NB4 (cell line): ENCODE measurements at regions not wholly inside any gene's neighbourhood (a gene's known extent, or its start where the extent isn't known, plus 50 kb on each side); places are given as distances from the start of the nearest gene placed in this dataset.

Source experiments
- CTCF ChIP-seq: IDR thresholded peaks from one replicate; pipeline ENCODE4 v1.5.1; 2012; ENCODE audit warnings: low read depth, low read length
- POLR2A ChIP-seq: IDR thresholded peaks from 2 replicates; pipeline ENCODE4 v1.6.1; 2011; ENCODE audit warnings: mild to moderate bottlenecking; ENCODE audit not compliant: insufficient read length; ENCODE audit errors: extremely low read depth

- TF ChIP-seq CTCF (no peak), POLR2A (no peak)
Measured at GRCh38 chr15:69767191-69767590, 314.6 kb downstream of the RPLP1 start.
